ENCODE measurements at regions not wholly inside any gene's neighbourhood (a gene's known extent, or its start where the extent isn't known, plus 50 kb on each side); places are given as distances from the start of the nearest gene placed in this dataset.

- H3K9me3 ChIP-seq (replicated peaks in 1 of 3), result no peaks in the 10 kb centered on the region
- H3K4me3 ChIP-seq, result no peak overlapping the region
- TF ChIP-seq POLR2A (IDR thresholded peaks at IDR 0.05) (no peak), CTCF (IDR thresholded peaks at IDR 0.05) (no peak)
- no peaks in the 10 kb centered on the region for H3K4me1 ChIP-seq (replicated peaks in 1 of 2)
- no peaks in the 10 kb centered on the region for H3K27me3 ChIP-seq
- WGBS, 4 donors, result 59 to 73% (median 65%) methylated on average over 2 of the region's 2 CpGs
- no peak overlapping the region for H3K27ac ChIP-seq
- intact Hi-C loops (cut with DNase I), result no loop called here
- no peak for DNase-seq
- no peaks in the 10 kb centered on the region for H3K36me3 ChIP-seq (replicated peaks in 1 of 2)
Observed at GRCh38 chr17:33814852-33815251, 440.2 kb upstream of the CCL2 start.

- Histone ChIP-seq H3K36me3 (replicated peaks in 1 of 2) (no peaks in the 10 kb centered on the region), H3K4me1 (replicated peaks in 1 of 2) (no peaks in the 10 kb centered on the region), H3K27ac (no peak overlapping the region), H3K4me3 (no peak overlapping the region), H3K27me3 (no peaks in the 10 kb centered on the region), H3K9me3 (replicated peaks in 1 of 3) (no peaks in the 10 kb centered on the region)
- intact Hi-C loops (cut with DNase I), result no loop called here
- 59 to 66% (median 64%) methylated on average over 2 of the region's 2 CpGs for WGBS, 4 donors
- DNase-seq, result no peak
- TF ChIP-seq POLR2A (IDR thresholded peaks at IDR 0.05) (no peak), CTCF (IDR thresholded peaks at IDR 0.05) (no peak)
Observed at GRCh38 chr17:33816036-33816435, 439.0 kb upstream of the CCL2 start.

GRCh38 chr17:33816842-33817617 is 438.1 kb upstream of the CCL2 start:
- no peaks in the 10 kb centered on the region for H3K4me1 ChIP-seq (replicated peaks in 1 of 2)
- intact Hi-C loops (cut with DNase I), result no loop called here
- TF ChIP-seq POLR2A (IDR thresholded peaks at IDR 0.05) (no peak), CTCF (IDR thresholded peaks at IDR 0.05) (no peak)
- no peak overlapping the region for H3K27ac ChIP-seq
- H3K9me3 ChIP-seq (replicated peaks in 1 of 3), result no peaks in the 10 kb centered on the region
- no peak for DNase-seq
- no peak overlapping the region for H3K4me3 ChIP-seq
- H3K27me3 ChIP-seq, result no peaks in the 10 kb centered on the region
- 48 to 63% (median 59%) methylated on average over 9 of the region's 9 CpGs for WGBS, 4 donors
- H3K36me3 ChIP-seq (replicated peaks in 1 of 2), result no peaks in the 10 kb centered on the region

GRCh38 chr17:33819539-33819938 is 435.5 kb upstream of the CCL2 start:
- WGBS, 4 donors, result 35 to 51% (median 45%) methylated on average over 4 of the region's 4 CpGs
- Histone ChIP-seq H3K36me3 (replicated peaks in 1 of 2) (no peaks in the 10 kb centered on the region), H3K27ac (no peak overlapping the region), H3K4me1 (replicated peaks in 1 of 2) (no peaks in the 10 kb centered on the region), H3K4me3 (no peak overlapping the region), H3K9me3 (replicated peaks in 1 of 3) (no peaks in the 10 kb centered on the region), H3K27me3 (no peaks in the 10 kb centered on the region)
- TF ChIP-seq CTCF (IDR thresholded peaks at IDR 0.05), result no peak
- no peak for TF ChIP-seq POLR2A (IDR thresholded peaks at IDR 0.05)
- DNase-seq, result no peak
- intact Hi-C loops (cut with DNase I), result no loop called here
